ENCODE measurements at regions not wholly inside any gene's neighbourhood (a gene's known extent, or its start where the extent isn't known, plus 50 kb on each side); places are given as distances from the start of the nearest gene placed in this dataset.
A peak's percentile ranks its signal among the peaks of the same experiment; 100 is the strongest.
"Not testable (repeated sequence)": the region's sequence is repeated elsewhere in the genome, so short reads cannot be mapped to it uniquely, and the experiment has no call there.

DNA sequence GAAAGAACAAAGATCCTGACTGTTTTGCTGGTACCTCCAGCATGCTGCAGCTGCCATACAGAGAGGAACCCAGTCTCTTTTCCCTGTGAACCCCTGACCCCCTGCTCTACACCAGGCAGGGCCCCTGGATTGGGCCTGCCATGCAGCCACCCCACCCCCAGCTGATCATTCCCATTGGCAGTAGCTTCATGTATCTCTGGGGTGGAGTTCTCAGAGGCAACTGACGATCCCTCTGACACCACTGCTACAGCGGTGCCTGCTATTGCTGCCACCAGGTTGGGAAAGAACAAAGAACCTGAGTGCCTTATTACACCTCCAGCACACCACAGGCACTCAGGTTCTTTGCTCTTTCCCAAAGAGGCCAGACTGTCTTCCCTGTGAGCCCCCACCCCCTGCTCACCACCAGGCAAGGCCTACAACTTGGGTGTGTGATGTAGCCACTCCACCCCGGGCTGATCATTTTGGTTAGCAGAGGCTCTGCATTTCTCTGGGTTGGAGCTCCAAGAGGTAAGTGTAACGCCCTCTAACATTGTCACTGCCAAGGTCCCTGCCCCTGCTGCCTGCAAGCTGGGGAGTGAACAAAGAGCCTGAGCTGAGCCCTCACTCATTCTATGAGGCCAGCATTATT is 252.4 kb downstream of the SPATA31A6 start:
- H3K4me3 ChIP-seq (ENCODE audit: low read length) = not testable (repeated sequence)

DNA sequence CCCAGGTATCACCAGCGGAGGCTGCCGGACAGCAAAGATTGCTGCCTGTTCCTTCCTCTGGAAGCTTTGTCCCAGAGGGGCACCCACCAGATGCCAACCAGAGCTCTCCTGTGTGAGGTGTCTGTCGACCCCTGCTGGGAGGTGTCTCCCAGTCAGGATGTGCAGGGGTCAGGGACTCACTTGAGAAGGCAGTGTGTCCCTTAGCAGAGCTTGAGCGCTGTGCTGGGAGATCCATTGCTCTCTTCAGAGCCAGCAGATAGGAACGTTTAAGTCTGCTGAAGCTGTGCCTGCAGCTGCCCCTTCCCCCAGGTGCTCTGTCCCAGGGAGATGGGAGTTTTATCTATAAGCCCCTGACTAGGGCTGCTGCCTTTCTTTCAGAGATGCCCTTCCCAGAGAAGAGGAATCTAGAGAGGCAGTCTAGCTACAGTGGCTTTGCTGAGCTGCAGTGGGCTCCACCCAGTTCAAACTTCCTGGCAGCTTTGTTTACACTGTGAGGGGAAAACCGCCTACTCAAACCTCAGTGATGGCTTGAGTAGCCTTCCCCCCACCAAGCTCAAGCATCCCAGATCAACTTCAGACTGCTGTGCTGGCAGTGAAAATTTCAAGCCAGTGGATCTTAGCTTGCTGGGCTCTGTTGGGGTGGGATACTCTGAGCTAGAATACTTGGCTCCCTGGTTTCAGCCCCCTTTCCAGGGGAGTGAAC is 253.7 kb downstream of the SPATA31A6 start:
- not testable (repeated sequence) for H3K4me3 ChIP-seq (ENCODE audit: low read length); DNase-seq (ENCODE audit: low read depth)

More for the DNA sequence above, 252.4 kb downstream of the SPATA31A6 start:
- not testable (repeated sequence) for DNase-seq (ENCODE audit: low read depth)

DNA sequence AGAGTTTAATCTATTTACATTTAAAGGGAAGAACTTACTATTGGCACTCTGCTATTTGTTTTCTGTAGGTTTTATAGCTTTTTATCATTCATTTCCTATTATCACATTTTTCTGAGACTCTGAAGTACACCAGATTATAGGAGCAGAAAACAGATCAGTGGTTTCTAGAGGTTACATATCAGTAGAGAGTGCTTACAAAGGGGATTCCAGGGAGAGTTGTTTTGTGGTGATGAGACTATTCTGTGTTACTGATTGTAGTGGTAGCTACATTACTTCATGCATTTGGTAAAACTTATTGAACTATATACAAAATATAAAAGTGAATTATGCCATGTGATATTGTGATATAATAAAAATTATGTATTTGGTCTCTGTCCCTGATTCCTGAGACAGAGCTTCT is 259.2 kb downstream of the SPATA31A6 start:
- DNase-seq (ENCODE audit: low read depth); H3K4me3 ChIP-seq (ENCODE audit: low read length): not testable (repeated sequence)

DNA sequence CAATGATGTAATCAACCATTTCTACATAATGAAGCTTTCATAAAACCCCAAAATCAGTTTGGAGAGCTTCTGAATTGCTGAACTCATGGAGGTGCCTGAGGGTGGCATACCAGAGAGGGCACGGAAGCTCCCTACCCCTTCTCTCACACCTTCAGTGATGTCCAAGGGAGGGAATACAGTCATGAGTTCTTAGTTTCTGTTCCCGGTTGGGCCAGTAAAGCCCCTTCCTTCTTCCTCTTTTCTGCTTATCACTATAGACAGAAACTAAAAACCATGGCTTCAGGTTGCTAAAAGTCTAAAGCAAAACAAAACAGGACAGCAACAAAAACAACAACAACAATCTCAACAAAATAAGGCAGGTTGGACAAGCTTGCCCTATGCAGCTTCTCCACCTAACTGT is 260.0 kb downstream of the SPATA31A6 start:
- not testable (repeated sequence) for H3K4me3 ChIP-seq (ENCODE audit: low read length); DNase-seq (ENCODE audit: low read depth)

DNA sequence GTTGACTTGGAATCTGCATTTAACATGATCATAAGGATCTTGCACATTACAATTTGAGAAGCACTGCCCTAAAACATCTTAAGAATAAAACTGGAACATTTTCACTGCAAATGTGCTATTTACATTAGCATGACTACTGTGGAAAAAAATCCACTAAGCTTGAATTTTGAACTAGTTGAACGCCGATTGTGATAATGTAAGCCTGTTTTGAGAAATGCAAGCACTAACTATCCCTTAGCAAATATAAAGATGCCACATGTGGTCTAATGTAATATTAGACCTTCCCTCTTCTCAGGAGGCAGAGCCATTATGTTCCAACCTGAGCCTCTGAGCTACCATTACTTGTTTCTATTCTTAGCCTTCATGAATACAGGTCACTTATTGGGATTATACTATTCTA is 278.0 kb downstream of the SPATA31A6 start:
- not testable (repeated sequence) for H3K4me3 ChIP-seq (ENCODE audit: low read length); DNase-seq (ENCODE audit: low read depth)

DNA sequence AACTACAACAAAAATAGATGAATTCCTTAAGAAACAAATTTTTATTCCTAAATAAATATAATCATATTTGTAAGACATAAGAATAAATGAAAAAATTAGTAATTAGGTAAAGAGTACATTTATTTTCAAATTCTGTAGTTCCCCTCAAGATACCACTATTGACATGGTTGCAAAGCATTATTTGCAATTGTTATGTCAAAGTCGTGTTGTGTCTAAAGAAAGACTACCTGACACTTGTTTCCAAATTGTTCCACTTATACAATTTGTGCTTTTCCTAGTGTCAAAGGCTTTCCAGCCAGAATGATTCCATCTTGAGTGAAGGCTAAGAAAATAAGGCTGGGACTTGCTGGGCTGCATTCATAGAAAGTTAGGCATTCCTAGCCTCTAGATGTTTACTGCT is 278.4 kb downstream of the SPATA31A6 start:
- H3K4me3 ChIP-seq (ENCODE audit: low read length); DNase-seq (ENCODE audit: low read depth): not testable (repeated sequence)

DNA sequence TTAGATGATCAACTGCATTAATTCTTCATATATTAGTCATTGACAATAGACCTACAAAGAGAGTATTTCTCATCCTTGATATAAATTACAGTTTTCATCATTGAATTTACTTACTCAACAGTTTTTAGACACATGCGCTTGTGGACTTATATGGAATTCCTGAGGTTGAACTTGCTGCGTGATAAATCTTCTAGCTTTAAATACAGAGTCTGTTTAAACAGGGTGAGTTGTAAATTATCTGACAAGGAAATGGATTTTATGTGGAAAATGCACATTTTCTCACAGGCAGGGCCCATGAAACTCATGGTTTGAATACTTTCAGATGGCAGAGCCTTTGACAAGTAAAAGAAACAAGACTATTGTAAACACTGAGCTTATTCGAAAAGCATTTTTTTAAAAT is 280.5 kb downstream of the SPATA31A6 start:
- H3K4me3 ChIP-seq (ENCODE audit: low read length); DNase-seq (ENCODE audit: low read depth): not testable (repeated sequence)

DNA sequence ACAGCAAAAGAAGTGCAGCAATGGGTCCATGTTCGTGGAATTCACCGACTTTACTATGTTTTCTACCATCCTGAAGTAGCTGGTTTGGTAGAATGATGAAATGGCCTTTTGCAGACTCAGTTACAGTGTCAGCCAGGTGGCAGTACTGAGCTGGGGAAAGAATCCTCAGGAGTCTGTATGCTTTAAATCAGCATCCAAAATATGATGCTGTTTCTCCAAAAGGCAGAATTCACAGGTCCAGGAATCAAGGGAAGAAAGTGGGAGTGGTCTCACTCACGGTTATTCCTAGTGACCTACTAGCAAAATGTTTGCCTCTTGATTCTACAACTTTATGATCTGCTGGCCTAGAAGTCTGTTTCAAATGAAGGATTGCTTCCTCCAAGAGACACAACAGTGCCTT is 287.1 kb downstream of the SPATA31A6 start:
- DNase-seq (ENCODE audit: low read depth); H3K4me3 ChIP-seq (ENCODE audit: low read length): not testable (repeated sequence)
- TF ChIP-seq, protein P1, sequence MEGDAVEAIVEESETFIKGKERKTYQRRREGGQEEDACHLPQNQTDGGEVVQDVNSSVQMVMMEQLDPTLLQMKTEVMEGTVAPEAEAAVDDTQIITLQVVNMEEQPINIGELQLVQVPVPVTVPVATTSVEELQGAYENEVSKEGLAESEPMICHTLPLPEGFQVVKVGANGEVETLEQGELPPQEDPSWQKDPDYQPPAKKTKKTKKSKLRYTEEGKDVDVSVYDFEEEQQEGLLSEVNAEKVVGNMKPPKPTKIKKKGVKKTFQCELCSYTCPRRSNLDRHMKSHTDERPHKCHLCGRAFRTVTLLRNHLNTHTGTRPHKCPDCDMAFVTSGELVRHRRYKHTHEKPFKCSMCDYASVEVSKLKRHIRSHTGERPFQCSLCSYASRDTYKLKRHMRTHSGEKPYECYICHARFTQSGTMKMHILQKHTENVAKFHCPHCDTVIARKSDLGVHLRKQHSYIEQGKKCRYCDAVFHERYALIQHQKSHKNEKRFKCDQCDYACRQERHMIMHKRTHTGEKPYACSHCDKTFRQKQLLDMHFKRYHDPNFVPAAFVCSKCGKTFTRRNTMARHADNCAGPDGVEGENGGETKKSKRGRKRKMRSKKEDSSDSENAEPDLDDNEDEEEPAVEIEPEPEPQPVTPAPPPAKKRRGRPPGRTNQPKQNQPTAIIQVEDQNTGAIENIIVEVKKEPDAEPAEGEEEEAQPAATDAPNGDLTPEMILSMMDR (conservative IDR thresholded peaks at IDR 0.05; ENCODE audit: low read depth, low read length) = peak; percentile 73

DNA sequence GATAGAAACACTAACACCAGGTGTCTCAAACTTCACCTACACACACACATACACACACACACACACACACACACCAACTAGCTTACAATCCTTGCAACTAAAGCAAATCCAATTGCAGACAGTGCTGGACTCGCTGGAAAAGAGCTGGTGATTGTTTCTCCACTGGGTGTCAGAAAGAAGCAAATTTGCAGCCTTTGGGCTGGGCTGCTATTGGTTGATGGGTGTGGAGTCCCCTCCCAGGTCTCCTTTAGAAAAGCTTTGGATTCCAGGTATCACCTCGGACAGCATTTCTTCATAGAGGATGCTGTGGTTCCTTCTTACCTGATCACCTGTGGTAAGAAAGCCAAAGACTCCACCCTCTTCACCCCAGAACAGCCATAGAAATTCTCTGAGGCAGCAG is 307.5 kb downstream of the SPATA31A6 start:
- H3K4me3 ChIP-seq (ENCODE audit: low read length); DNase-seq (ENCODE audit: low read depth): not testable (repeated sequence)

DNA sequence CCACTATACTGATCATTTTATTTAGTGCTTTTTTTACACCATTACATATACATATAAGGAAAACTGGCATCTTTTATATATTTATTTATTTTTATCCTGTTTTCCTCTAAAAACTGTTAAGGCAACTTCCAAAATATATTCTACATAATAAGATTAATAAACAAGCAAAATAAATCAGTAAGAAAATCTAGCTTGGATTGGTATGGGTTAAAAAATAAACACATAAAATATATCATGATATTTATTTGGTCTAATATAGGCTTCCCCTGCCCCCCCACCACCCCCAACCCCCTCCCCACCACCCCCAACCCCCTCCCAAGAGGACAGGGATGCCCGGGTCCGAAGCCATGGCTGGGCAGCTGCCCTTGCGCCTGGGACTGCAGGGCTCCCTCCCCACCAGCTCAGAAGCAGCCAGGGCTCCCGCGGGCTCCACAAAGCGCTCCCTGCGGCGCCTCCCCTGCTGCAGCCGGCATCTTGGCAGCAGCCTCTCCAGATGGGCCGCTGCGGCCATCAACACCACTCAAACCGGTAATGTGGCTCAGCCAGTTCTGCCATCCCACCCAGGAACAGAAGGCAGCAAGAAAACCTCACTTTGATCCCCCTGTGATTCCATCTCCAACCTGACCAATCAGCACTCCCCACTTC is 319.3 kb downstream of the SPATA31A6 start:
- H3K4me3 ChIP-seq (ENCODE audit: low read length); DNase-seq (ENCODE audit: low read depth): not testable (repeated sequence)

DNA sequence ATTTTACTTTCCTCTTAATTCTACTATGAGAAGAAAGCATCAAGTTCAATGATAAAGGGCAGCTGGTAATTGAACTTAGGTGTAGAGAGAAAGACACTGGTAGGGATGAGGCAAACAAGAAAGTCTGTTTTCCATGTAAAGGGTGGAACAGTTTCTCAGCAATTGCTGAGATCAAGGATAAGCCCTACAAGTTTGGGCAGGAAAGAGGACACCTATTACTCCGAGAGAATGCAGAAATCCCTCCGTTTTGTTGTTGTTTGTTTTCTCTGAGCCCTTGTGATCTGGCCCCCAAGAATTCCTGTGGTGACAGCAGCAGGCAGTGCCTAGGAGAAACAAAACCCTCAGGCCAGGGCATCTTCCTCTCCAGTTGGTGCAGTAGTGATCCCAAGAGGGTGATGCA is 324.7 kb downstream of the SPATA31A6 start:
- DNase-seq (ENCODE audit: low read depth); H3K4me3 ChIP-seq (ENCODE audit: low read length): not testable (repeated sequence)

DNA sequence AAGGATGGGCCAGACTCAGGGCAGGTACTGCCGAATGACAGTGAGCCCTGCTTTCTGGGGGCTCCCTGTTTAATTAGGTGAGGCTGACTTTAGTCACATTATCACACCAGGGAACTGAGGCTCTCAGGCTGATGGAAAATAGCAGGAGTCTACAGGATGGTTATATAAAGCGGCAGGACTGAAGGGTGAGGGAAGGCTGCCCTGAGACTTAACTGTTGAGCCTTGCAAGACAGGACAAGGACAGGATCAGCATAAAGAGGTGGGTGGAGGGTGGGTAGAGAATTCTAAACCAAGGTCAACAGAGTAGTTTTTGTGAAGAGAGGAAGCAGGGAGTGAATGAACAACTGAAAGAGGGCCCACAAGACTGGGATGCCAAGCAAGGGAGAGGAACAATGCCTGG is 330.1 kb downstream of the SPATA31A6 start:
- not testable (repeated sequence) for DNase-seq (ENCODE audit: low read depth); H3K4me3 ChIP-seq (ENCODE audit: low read length)

DNA sequence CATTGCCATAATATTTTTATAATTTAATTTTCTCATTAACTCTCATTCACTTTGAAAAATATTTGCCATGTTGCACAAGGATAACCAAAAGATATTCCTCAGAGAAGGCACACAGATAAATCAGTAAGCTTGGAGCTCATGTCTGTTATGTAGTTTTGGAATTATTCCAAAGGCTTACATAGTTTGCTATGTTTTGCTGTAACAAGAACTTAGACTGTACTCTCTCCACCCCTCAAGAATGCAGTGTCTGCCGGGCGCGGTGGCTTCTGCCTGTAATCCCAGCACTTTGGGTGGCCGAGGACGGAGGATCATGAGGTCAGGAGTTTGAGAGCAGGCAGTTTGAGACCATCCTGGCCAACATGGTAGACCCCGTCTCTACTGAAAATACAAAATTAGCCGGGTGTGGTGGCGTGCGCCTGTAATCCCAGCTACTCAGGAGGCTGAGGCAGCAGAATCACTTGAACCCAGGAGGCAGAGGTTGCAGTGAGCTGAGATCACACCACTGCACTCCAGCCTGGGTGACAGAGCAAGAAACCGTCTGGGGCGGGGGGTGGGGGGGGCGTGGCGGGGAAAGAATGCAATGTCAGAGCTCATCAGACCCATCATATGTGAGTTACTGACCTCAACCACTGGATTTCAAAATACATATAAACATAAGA is 351.0 kb downstream of the SPATA31A6 start:
- H3K4me3 ChIP-seq (ENCODE audit: low read length); DNase-seq (ENCODE audit: low read depth): not testable (repeated sequence)

DNA sequence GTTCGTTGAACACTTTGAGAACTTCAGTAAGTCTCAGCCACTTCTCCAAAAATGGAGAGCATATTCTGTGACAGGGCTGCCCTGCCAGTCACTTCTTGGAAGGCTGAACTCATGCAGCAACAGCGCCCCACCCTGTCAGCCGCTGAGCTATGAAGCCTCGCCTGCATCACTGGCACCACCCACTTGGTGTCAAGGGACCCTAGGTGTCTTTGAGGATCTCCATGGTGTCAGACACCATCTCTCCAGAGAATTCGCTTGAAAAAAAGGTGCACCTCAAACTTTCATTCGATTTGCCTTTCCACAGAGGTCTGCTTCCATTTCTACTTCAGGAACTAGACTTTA is 351.5 kb downstream of the SPATA31A6 start:
- not testable (repeated sequence) for H3K4me3 ChIP-seq (ENCODE audit: low read length); DNase-seq (ENCODE audit: low read depth)

DNA sequence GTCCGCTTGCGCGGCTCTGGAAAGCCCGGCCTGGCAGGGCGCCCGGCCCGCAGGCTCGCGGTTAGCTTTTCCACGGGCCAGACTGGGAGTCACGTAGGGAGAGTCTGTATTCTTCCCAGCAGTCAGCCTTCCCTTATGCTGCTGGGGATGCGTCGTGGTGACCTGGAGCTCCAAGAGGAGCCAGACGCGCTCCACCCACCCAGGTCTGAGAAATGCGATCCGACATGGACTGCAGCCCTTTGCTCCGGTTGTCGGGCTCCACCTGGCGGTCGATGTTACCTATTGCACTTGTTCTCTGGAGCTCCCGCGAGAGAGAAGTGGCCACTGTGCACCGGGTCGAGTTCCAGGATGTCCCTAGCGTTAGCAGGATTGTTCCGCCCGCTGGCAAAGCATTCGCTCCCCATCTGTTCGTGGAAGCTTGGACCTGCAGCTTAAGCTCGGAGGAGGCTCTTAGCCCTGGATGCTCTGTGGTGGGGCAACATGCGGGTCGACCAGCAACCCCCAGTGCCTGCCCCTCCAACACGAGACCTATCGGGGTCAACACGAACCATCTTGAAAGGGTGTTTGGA is 367.4 kb downstream of the SPATA31A6 start:
- H3K4me3 ChIP-seq (ENCODE audit: low read length); DNase-seq (ENCODE audit: low read depth): not testable (repeated sequence)

DNA sequence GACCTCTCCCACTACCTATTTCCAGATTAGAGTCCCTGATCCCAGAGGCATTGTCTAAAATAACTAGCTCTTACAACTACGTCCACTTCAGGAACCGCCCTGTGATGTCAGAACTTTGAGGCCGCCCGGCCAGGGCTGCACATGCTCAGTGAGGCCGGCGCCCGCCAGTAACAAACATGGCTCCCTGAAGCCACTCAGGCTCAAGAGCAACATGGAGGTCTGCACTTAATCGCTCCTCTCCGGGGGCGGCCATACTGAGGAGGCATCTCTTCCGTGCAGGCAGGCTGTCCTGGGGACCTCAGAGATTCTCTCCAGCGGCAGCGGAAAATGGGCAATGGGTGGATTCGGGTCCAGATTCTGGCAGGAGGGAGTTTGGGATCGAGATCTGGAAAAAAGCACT is 385.1 kb downstream of the SPATA31A6 start:
- H3K4me3 ChIP-seq (ENCODE audit: low read length) = not testable (repeated sequence)

DNA sequence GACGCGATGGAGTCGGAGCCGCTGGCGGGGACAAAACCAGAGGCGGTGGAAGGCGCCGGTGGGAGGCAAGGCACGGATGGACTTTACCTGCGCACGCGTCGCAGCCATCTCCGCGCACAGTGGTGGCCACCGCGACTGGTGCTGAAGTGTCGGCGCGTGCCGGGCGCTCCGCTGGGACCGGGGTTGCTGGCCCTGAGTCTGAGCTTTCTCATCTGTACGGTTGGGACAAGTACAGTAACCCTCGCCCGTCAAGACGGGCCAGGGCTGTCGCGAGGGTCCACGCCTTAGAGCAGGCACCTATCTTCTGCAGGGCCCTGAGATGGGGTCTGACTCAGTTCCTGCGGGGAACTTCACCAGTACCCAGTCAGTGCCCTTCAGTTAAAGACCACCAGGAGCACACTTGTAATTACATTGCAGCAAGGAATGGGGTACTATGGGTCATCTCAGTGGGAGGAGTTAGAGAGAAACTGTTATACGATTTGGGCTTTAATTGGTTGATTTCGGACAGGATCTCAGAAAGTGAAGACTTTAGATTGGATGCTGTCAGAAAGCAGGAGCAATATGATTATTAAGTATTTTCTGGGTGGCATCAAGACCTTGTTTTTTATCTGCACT is 385.6 kb downstream of the SPATA31A6 start:
- peak overlapping the region; percentile 21 for H3K4me3 ChIP-seq (ENCODE audit: low read length)
- DNase-seq (ENCODE audit: low read depth) = not testable (repeated sequence)

More for the DNA sequence above, 385.1 kb downstream of the SPATA31A6 start:
- not testable (repeated sequence) for DNase-seq (ENCODE audit: low read depth)

DNA sequence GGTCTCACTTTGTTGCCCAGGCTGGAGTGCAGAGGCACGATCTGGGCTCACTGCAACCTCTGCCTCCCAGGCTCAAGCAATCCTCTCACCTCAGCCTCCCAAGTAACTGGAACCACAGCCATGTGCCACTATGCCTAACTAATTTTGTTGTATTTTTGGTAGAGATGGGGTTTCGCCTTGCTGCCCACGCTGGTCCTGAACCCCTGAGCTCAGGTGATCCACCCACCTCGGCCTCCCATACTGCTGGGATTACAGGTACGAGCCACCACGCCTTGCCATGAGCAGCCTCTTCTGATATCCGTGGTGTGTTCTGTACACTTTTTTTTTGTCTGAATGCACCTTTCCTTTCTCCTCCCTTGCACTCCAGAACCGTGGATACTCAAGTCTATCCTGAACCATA is 394.4 kb downstream of the SPATA31A6 start:
- H3K4me3 ChIP-seq (ENCODE audit: low read length); DNase-seq (ENCODE audit: low read depth): not testable (repeated sequence)

Measured in retinal pigment epithelial cell (primary cell).